ENCODE measurements at regions not wholly inside any gene's neighbourhood (a gene's known extent, or its start where the extent isn't known, plus 50 kb on each side); places are given as distances from the start of the nearest gene placed in this dataset.
"Not testable (repeated sequence)": the region's sequence is repeated elsewhere in the genome, so short reads cannot be mapped to it uniquely, and the experiment has no call there.

GRCh38 chr1:112105557-112105956 lies 116.1 kb upstream of the KCND3 start:
- no peak for DNase-seq

- DNase-seq, result no peak
These were observed 120.6 kb upstream of the KCND3 start for GRCh38 chr1:112110031-112110430.

- no peak for DNase-seq
These were observed 122.3 kb upstream of the KCND3 start for GRCh38 chr1:112111734-112112133.

DNA sequence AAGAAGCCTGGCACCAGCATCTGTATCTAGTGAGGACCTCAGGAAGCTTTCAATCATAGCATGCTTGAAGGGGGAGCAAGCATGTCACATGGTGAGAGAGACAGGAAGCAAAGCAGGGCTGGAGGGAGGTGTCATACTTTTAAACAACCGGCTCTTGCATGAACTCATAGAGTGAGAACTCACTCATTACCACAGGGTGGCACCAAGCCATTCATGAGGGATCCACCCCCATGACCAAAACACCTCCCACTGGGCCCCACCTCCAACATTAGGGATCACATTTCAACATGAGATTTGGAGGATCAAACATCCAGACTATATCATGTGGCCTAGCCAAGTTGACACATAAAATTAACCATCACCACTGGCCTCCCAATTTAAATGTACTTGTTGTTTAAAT lies 125.1 kb upstream of the KCND3 start:
- no peak for DNase-seq

- no peak for DNase-seq
These were observed 137.1 kb upstream of the KCND3 start for GRCh38 chr1:112126598-112126997.

DNA sequence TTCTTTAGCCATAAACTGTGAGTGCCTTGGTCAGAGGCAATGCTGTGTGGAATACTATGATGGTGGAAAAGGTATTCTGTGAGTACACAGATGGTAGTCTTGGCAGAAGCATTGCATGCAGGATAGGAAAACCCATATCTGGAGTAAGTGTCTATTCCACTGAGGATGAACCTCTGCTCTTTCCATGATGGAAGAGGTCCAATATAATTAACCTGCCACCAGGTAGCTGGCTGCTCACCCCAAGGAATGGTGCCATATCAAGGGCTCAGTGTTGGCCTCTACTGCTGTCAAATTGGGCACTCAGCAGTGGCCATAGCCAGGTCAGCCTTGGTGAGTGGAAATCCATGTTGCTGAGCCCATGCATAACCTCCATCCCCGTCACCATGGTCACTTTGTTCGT lies 138.1 kb upstream of the KCND3 start:
- not testable (repeated sequence) for DNase-seq

DNA sequence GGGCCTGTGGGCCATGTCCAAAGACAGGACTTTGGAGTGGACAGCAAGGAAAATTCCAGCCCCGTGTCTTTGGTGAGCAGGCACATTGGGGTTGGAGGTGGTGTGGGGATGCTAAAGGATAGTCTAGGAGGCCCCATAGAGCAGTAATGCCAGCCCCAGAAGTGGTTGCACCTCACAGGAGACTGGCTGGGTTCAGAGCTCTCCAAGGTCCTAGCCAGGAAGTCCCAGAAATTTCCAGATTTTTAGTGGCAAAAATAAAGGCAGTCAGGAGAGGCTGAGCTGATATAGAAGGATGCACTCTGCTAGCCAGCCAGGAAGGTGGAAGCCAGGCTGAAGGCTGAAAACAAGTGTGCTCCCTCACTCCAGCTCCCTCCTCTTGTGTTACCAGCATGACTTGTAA lies 144.0 kb upstream of the KCND3 start:
- no peak for DNase-seq

DNA sequence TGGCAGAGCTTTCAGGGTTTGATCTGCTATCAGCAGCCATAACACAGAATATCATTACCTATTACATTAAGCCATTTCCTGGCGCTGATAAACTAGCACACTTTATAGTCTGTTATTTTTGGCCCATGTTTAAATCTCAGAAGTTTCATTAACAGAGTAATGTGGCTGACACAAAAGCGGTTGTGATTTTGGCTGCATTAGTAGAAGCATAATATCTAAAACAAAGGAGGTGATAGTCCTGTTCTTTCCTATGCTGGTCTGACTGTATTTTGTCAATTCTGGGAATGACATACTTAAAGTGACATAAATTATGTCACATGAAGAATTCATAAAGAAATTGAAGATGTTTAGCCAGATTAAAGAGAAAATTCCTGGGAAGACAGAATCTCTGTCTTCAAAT lies 151.3 kb upstream of the KCND3 start:
- DNase-seq, result no peak

DNA sequence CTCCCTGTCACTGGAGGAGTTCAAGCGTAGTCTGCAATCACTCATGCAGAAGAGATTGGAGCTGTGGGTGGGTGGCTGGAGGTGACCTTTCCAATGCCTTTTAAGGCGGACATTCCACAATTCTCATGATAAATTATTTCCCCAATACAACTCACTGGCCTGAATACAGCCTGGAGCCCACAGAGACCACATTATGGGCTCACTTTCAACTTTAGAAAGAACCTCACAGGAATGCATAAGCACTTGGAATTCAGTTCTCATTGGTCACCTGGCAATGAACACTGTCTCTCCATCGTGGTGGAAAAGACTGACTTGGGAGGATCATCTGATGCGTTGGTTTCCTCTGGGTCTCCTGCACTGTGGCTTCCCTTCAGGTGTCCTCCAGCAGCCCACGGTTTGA lies 151.8 kb upstream of the KCND3 start:
- DNase-seq, result no peak

DNA sequence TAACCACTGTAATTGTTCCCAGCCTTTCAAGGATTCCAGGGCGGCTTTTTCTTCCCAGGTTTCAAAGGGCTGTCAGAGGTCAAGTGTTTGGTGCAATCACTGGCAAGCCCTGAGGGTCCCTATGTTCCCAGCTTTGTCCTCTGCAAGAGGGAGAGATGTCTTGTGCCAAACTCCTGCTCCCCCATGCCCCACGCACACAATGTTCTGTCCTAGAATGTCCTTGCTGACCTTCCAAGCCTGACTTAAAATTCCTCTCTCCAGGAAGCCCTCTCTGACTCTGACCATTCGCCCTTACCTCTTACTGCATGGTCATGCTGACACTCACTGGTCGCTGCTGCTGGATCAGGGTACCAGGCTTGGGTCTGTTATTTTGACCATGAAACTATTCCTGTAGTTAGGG lies 152.5 kb upstream of the KCND3 start:
- DNase-seq, result no peak

- no peak for DNase-seq
These were observed 154.5 kb upstream of the KCND3 start for GRCh38 chr1:112143871-112144441.

DNA sequence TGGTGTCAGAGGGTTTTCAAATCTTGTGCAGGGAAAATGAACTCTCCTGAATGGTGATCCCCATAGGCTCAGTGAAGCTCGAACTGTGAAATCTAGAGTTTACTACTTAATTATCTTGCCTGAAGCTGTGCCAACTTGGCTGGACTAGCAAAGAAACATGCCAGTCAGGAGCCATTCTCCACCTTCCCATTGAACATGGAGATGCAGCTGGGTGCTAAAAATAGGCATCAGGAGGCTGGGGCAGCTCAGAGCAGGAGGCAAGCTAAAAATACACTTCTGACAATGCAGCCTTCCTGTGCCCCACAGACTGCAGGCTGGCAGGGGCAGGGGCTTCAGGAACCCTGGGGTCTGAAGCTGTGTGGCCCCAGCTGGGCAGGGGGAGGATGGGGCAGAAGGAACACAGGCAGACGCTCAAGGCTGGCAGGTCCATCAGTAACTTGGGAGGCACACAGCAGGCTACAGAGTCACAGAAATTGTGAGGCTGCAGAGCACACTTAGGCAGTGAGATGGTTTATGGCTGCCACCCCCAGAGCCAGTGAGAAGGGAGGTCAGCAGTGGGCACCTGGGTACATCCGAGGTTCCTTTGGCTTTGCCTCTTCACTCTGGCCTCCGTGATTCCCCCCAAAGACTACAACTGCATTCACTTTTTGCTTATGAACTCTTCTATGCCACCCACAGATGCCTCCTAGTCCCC lies 155.4 kb upstream of the KCND3 start:
- no peak for DNase-seq

DNA sequence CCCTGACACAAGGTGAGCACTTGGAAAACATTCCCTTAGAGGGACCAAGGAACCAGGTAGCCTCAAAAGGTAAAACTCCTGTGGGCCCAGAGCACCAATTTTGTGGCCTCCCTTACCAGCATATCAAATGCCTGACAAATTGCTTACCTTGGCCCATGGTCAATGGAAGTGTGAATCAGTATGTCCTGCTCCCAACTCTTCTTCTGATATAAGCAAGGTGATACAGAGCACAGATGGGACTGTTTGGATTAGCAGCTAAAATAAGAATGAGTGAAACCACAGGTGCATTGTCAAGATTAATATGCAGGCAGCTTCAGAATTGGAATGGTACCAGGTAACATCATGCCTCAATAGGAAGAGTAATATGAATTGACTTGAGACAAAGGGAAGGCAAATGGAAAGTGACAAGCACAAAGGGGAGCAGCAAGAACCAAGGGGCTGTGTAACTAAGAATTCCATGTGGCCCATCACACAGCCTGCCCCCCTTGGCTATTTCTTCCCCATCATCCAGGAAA lies 156.8 kb upstream of the KCND3 start:
- DNase-seq, result no peak

DNA sequence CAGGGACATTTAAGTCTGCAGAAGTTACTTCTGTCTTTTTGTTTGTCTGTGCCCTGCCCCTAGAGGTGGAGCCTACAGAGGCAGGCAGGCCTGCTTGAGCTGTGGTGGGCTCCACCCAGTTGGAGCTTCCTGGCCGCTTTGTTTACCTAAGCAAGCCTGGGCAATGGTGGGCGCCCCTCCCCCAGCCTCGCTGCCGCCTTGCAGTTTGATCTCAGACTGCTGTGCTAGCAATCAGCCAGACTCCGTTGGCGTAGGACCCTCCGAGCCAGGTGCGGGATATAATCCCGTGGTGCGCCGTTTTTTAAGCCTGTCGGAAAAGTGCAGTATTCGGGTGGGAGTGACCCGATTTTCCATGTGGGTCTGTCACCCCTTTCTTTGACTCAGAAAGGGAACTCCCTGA lies 170.7 kb upstream of the KCND3 start:
- DNase-seq, result not testable (repeated sequence)

DNA sequence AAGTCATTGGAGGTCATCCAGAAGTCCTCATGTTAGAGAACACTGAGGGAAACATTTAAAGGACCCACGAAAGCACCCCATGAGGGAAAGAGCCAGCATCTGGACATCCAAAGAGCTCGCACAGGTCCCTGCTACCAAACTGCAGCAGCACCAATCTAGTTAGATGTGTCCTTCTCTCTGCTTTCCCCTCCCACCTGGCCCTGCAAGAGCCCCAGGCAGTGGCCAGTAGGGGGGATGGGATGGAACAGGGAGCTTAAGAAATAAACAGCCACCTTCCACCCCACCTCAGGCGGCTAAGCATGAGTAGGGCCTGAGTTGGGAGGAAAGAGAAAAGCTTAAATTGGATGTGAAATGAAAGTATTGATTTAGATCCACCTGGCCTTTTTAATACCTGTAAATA lies 175.9 kb upstream of the KCND3 start:
- DNase-seq, result no peak

GRCh38 chr1:112169517-112169916 lies 180.0 kb upstream of the KCND3 start:
- no peak for DNase-seq

DNA sequence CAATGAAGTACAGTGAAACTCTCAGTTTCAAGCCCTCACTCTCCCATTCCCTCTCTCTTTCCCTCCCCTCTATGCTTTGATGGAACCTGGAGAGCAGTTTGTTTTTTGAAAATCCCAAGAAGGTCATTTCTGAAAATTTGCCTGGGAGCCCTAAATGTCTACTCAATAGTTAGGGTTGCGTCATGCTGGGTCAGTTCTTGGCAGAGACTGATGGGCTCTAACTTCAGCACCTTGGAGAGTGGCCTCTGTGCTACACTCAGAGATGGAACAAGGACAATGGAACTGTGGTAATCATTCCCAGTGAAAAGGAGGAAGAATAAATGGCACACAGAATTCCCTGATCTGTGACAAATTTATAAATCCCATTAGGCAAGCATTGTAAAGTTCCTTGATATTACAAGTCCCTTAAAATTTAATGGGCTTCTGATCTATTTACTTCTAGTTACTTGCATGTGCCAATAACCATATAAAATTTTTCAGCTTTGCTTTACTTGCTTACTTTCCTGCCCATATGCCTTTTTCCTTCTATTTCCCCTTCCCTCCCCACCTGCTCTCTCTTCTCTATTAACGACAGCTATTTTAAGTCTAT lies 182.9 kb upstream of the KCND3 start:
- DNase-seq, result no peak

GRCh38 chr1:112177314-112177713 lies 187.8 kb upstream of the KCND3 start:
- no peak for DNase-seq

DNA sequence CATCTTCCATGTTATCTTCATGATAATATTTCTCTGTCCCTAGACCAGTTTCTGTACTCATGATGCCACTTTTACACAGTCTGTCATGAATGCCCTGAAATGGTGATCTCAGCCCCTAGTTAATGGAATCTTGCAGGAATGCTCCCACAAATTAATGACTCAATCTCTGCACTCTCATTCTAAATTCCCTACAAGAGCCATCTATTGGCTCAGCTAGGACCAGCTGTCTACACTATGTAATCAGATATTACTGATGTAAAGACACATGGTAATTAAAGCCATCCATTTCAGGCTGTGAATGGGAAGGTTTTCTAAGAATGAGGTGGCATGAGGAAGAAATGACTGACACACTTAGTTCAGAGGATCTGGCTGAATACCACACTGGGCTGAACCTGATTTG lies 199.1 kb upstream of the KCND3 start:
- no peak for DNase-seq

GRCh38 chr1:112196008-112196588 lies 199.9 kb upstream of the CTTNBP2NL start:
- DNase-seq, result no peak

GRCh38 chr1:112196731-112197130 lies 199.3 kb upstream of the CTTNBP2NL start:
- no peak for DNase-seq

DNA sequence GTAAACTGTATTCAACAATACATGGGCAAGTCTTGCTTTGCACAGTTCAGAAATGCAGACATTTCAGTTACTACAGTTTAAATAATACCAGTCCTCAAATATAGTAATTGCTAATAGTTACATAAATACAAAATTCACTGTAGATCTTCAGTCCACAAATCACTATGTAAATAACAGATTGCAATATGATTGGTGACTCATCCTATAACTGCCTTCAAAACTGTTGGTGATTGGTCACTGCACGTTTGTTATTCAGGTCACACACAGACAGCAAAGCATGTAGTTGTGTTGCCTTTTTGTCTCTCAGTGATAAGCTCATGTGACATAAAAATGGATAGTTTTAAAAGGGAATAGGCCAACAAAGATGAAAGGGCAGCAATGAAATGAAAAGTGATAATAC lies 186.5 kb upstream of the CTTNBP2NL start:
- no peak for DNase-seq

GRCh38 chr1:112219267-112219666 lies 176.7 kb upstream of the CTTNBP2NL start:
- no peak for DNase-seq

DNA sequence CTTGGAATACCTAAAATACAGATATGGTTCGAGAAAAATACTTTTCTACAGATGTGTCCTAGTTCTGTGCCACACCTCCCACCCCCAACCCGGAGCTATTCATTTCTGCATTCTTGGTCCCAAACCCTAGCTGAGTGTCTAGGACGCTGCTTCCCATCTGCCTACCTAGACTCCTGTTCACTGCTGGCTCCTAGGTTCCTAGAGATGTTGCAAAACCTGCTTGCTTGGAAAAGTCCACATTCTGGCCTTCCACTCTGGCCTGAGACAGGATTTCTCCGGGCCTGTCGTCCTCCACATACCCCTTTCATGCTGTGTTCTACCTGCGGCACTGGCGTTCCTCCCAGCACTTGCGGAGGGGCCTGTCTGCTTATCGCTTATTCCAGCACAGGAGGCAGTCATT lies 165.8 kb upstream of the CTTNBP2NL start:
- DNase-seq, result no peak
